Peyer's patch (tissue), 4 donors: ENCODE measurements at regions not wholly inside any gene's neighbourhood (a gene's known extent, or its start where the extent isn't known, plus 50 kb on each side); places are given as distances from the start of the nearest gene placed in this dataset.

Experiments
- DNase-seq, 3 donors: peaks; one replicate each; pipeline ENCODE4 v3.0.0-alpha.2; 2017 to 2019
- H3K27ac ChIP-seq, 4 donors: fragments of 200-600 bp; sonication (generic); one replicate each; pipeline ENCODE4 v1.5.1; 2016 to 2019
- H3K27me3 ChIP-seq, 2 donors: fragments of 200-600 bp; sonication (generic); one replicate each; pipeline ENCODE4 v1.5.1; 2019
- H3K36me3 ChIP-seq, 3 donors: fragments of 200-600 bp; sonication (generic); one replicate each; pipeline ENCODE4 v1.5.1; 2016 to 2019
- H3K4me1 ChIP-seq, 4 donors: fragments of 200-600 bp; sonication (generic); one replicate each; pipeline ENCODE4 v1.5.1; 2016 to 2019
- H3K4me3 ChIP-seq, 4 donors: fragments of 200-600 bp; sonication (generic); 1 replicate in 3 of 4; 2 replicates in 1 of 4; pipeline ENCODE4 v1.5.1; 2016 to 2019; ENCODE audit warnings: mild to moderate bottlenecking in 1 of 4
- H3K9me3 ChIP-seq, 4 donors: fragments of 200-600 bp; sonication (generic); one replicate each; pipeline ENCODE4 v1.5.1; 2016 to 2019; ENCODE audit warnings: mild to moderate bottlenecking in 1 of 4
- POLR2A ChIP-seq, 2 donors: fragments of 450-650 bp; IDR thresholded peaks; one replicate each; pipeline ENCODE4 v1.5.1; 2017; ENCODE audit warnings: antibody characterized with exemption in 2 of 2, mild to moderate bottlenecking in 2 of 2, moderate library complexity in 2 of 2
- TF ChIP-seq, protein P1 (sequence below), 6 experiments: fragments of 450-650 bp in 4 of 6; fragments of 200-600 bp in 2 of 6; sonication (generic) in 1 of 6; IDR thresholded peaks; one replicate each; pipeline ENCODE4 v1.5.1; 2017 to 2019; ENCODE audit warnings: antibody characterized with exemption in 6 of 6, mild to moderate bottlenecking in 3 of 6, moderate library complexity in 1 of 6

DNA sequence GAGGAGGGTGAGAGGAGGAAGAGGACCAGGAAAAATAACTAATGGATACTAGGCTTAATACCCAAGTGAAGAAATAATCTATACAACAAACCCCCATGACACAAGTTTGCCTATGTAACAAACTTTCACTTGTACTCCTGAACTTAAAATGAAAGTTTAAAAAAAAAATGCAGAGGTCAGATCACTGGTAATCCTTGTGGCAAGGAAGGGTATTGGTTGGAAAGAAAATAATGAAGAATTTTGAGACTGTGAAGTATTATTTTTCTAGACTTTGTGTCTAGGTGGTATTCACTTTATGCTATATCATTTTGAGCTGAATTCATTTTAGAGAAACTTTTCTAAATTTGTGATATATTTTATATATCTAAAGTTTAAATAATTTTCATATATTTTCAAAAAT lies 547.5 kb downstream of the MMUT start:
- TF ChIP-seq, protein P1, sequence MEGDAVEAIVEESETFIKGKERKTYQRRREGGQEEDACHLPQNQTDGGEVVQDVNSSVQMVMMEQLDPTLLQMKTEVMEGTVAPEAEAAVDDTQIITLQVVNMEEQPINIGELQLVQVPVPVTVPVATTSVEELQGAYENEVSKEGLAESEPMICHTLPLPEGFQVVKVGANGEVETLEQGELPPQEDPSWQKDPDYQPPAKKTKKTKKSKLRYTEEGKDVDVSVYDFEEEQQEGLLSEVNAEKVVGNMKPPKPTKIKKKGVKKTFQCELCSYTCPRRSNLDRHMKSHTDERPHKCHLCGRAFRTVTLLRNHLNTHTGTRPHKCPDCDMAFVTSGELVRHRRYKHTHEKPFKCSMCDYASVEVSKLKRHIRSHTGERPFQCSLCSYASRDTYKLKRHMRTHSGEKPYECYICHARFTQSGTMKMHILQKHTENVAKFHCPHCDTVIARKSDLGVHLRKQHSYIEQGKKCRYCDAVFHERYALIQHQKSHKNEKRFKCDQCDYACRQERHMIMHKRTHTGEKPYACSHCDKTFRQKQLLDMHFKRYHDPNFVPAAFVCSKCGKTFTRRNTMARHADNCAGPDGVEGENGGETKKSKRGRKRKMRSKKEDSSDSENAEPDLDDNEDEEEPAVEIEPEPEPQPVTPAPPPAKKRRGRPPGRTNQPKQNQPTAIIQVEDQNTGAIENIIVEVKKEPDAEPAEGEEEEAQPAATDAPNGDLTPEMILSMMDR (IDR thresholded peaks at IDR 0.05): no peak
- TF ChIP-seq POLR2A (IDR thresholded peaks at IDR 0.05): no peak
- DNase-seq: no peak
- Histone ChIP-seq H3K27ac (no peak overlapping the region), H3K9me3 (no peaks in the 10 kb centered on the region), H3K4me3 (no peak overlapping the region), H3K27me3 (no peaks in the 10 kb centered on the region), H3K4me1 (no peaks in the 10 kb centered on the region), H3K36me3 (no peaks in the 10 kb centered on the region)

DNA sequence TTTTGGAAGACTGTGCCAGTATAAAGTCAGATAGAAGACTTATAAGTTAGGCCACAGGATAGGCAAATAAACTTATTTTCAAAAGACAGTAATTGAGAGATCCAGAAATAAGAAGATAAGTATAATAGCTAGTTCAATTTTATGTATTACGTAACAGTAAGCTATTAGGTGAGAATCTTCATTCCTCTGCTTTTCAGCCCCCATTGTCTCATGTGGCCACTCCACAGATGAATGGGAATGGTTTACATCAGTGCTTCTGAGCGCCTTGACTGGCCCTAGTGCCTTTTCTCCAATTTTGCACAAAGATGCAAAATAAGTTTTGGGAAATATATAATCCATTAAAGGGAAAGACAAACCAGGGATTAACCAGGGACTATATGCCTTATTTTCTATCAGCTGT lies 550.5 kb downstream of the MMUT start:
- no peak for DNase-seq
- no peaks in the 10 kb centered on the region for H3K4me1 ChIP-seq
- no peak for TF ChIP-seq POLR2A (IDR thresholded peaks at IDR 0.05)
- TF ChIP-seq, protein P1 (IDR thresholded peaks at IDR 0.05): no peak
- no peak overlapping the region for H3K27ac ChIP-seq
- no peaks in the 10 kb centered on the region for H3K36me3 ChIP-seq
- no peaks in the 10 kb centered on the region for H3K9me3 ChIP-seq
- H3K27me3 ChIP-seq: no peaks in the 10 kb centered on the region
- H3K4me3 ChIP-seq: no peak overlapping the region

DNA sequence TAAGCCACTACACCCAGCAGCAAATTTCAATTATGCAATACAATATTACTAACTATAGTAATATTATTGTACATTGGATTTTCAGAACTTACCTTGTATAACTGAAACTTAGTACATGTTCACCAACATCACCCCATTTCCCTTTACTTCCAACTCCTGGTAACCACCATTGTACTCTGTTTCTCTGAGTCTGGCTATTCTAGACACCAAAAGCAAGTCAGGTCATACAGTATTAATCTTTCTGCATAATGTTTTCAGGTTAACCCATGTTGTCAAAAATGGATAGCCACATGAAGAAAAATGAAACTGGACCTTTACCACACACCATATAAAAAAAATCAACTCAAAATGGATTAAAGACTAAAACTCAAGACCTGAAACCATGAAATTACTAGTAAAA lies 558.2 kb downstream of the MMUT start:
- TF ChIP-seq POLR2A (IDR thresholded peaks at IDR 0.05): no peak
- TF ChIP-seq, protein P1 (IDR thresholded peaks at IDR 0.05): no peak
- no peaks in the 10 kb centered on the region for H3K9me3 ChIP-seq
- H3K36me3 ChIP-seq: no peaks in the 10 kb centered on the region
- H3K27me3 ChIP-seq: no peaks in the 10 kb centered on the region
- H3K4me3 ChIP-seq: no peak overlapping the region
- DNase-seq: no peak
- H3K27ac ChIP-seq: no peak overlapping the region
- no peaks in the 10 kb centered on the region for H3K4me1 ChIP-seq

DNA sequence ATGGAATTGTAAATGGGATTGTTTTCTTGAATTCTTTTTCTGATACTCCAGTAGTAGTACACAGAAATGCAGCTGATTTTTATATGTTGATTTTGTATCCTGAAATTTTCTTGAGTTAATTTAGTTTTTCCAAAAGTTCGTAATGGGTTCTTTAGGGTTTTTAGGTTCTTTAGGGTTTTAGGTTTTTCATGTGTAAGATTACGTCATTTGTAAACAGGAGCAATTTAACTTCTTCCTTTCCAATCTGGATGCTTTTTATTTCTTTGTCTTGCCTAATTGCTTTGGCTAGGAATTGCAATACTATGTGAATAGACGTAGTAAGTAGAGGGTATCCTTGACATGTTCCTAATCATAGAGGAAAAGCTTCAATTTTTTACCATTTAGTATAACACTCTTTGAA lies 568.6 kb downstream of the MMUT start:
- Histone ChIP-seq H3K4me3 (no peak overlapping the region), H3K36me3 (no peaks in the 10 kb centered on the region), H3K4me1 (no peaks in the 10 kb centered on the region), H3K27ac (no peak overlapping the region), H3K27me3 (no peaks in the 10 kb centered on the region), H3K9me3 (no peaks in the 10 kb centered on the region)
- no peak for TF ChIP-seq POLR2A (IDR thresholded peaks at IDR 0.05)
- TF ChIP-seq, protein P1 (IDR thresholded peaks at IDR 0.05): no peak
- DNase-seq: no peak

DNA sequence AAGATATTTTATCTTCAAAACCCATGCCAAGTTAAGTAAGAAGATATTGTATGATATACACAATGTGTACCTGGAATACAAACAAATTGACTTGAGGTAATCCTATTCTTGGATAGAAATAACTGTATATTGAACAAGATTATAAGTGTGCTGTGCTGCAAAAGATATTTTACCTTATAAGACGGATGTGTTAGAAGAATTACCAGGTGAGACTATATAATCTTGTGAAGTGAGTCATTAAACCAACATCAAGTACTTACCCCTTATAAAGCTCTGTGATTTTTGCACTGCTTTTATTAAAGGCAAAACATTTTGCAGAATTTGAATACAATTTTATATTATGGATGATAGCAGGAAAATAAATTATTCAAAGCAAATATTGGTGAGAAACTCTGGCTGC lies 570.0 kb downstream of the MMUT start:
- no peak for TF ChIP-seq POLR2A (IDR thresholded peaks at IDR 0.05)
- TF ChIP-seq, protein P1 (IDR thresholded peaks at IDR 0.05): no peak
- no peaks in the 10 kb centered on the region for H3K9me3 ChIP-seq
- no peak for DNase-seq
- no peaks in the 10 kb centered on the region for H3K27me3 ChIP-seq
- H3K4me3 ChIP-seq: no peak overlapping the region
- H3K36me3 ChIP-seq: no peaks in the 10 kb centered on the region
- no peak overlapping the region for H3K27ac ChIP-seq
- H3K4me1 ChIP-seq: no peaks in the 10 kb centered on the region

DNA sequence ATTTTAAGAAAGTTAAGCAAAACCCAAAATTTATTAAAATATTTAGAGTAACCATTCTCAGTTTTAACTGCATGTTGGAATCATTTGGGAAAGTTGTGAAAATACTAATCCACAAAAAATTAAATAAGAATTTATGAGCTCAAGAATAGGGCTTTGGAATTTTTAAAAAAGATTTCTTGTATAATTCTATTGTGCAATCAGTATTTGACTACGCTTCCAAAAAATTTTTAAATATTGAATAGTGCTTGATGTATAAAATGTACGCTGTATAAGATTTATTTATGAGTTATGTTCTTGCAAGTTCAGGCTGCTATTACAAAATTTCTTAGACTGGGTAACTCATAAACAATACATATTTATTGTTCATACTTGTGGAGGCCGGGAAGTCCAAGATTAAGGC lies 571.7 kb downstream of the MMUT start:
- TF ChIP-seq POLR2A (IDR thresholded peaks at IDR 0.05): no peak
- TF ChIP-seq, protein P1 (IDR thresholded peaks at IDR 0.05): no peak
- Histone ChIP-seq H3K9me3 (no peaks in the 10 kb centered on the region), H3K4me1 (no peaks in the 10 kb centered on the region), H3K36me3 (no peaks in the 10 kb centered on the region), H3K4me3 (no peak overlapping the region), H3K27me3 (no peaks in the 10 kb centered on the region), H3K27ac (no peak overlapping the region)
- no peak for DNase-seq
